ENCODE measurements at regions not wholly inside any gene's neighbourhood (a gene's known extent, or its start where the extent isn't known, plus 50 kb on each side); places are given as distances from the start of the nearest gene placed in this dataset.

- no peak overlapping the region for H2AFZ ChIP-seq (ENCODE audit: low read length)
- no peaks in the 10 kb centered on the region for H3K9me2 ChIP-seq (replicated peaks; ENCODE audit: low read depth, low read length)
- no peaks in the 10 kb centered on the region for H3K36me3 ChIP-seq (ENCODE audit: insufficient read depth, low read length)
- peaks cover 12% of the 10 kb centered on the region for H3K4me1 ChIP-seq (ENCODE audit: insufficient read depth, low read length, poor library complexity, severe bottlenecking)
- no peaks in the 10 kb centered on the region for H3K27me3 ChIP-seq (ENCODE audit: insufficient read depth, low read length, poor library complexity, severe bottlenecking)
- H3K4me2 ChIP-seq (ENCODE audit: low read depth, low read length, poor library complexity, severe bottlenecking): no peak overlapping the region
- no peaks in the 10 kb centered on the region for H3K79me2 ChIP-seq (ENCODE audit: insufficient read depth, low read length)
- H3K9ac ChIP-seq (ENCODE audit: low read depth, low read length, poor library complexity, severe bottlenecking): no peak overlapping the region
- no peak overlapping the region for H3K4me3 ChIP-seq (ENCODE audit: low read length, poor library complexity, severe bottlenecking)
- H3K9me3 ChIP-seq (ENCODE audit: insufficient read depth, low read depth, low read length): no peaks in the 10 kb centered on the region
- H3F3A ChIP-seq (ENCODE audit: low read depth): no peaks in the 10 kb centered on the region
- TF ChIP-seq CTCF (conservative IDR thresholded peaks at IDR 0.05; ENCODE audit: low read length): no peak
- TF ChIP-seq EZH2phosphoT487 (IDR thresholded peaks at IDR 0.05; ENCODE audit: borderline replicate concordance): no peak
- H4K20me1 ChIP-seq (ENCODE audit: insufficient read depth, low read length, poor library complexity, severe bottlenecking): no peaks in the 10 kb centered on the region
These were observed 222.8 kb upstream of the TOPAZ1 start for GRCh38 chr3:44018926-44019325.

DNA sequence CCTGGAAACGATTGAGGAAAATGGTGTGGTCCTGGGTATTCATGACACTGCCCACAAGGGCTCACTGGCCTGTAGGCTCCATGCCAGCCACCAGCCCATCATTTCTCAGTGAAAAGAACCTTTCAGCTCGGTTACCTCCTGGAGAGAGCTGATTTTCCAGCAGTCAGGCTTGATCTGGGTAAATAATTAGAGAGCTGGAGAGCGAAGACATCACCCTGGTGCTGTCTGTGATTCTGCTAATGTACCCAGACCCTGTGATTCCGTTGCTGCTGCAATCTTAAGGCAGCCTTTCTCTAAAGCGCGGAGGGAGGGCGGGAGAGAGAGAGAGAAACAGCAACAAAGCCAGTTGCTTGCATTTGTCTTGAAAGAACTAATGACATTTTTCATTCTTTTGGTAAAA is 221.9 kb upstream of the TOPAZ1 start:
- no peaks in the 10 kb centered on the region for H3K79me2 ChIP-seq (ENCODE audit: insufficient read depth, low read length)
- H3K27me3 ChIP-seq (ENCODE audit: insufficient read depth, low read length, poor library complexity, severe bottlenecking): no peaks in the 10 kb centered on the region
- H3K36me3 ChIP-seq (ENCODE audit: insufficient read depth, low read length): no peaks in the 10 kb centered on the region
- no peak overlapping the region for H3K4me3 ChIP-seq (ENCODE audit: low read length, poor library complexity, severe bottlenecking)
- H4K20me1 ChIP-seq (ENCODE audit: insufficient read depth, low read length, poor library complexity, severe bottlenecking): no peaks in the 10 kb centered on the region
- H3K9me3 ChIP-seq (ENCODE audit: insufficient read depth, low read depth, low read length): no peaks in the 10 kb centered on the region
- peaks cover 11% of the 10 kb centered on the region for H3K4me1 ChIP-seq (ENCODE audit: insufficient read depth, low read length, poor library complexity, severe bottlenecking)
- H2AFZ ChIP-seq (ENCODE audit: low read length): no peak overlapping the region
- TF ChIP-seq EZH2phosphoT487 (IDR thresholded peaks at IDR 0.05; ENCODE audit: borderline replicate concordance): no peak
- TF ChIP-seq CTCF (conservative IDR thresholded peaks at IDR 0.05; ENCODE audit: low read length): no peak
- H3K4me2 ChIP-seq (ENCODE audit: low read depth, low read length, poor library complexity, severe bottlenecking): no peak overlapping the region
- no peaks in the 10 kb centered on the region for H3F3A ChIP-seq (ENCODE audit: low read depth)
- no peaks in the 10 kb centered on the region for H3K9me2 ChIP-seq (replicated peaks; ENCODE audit: low read depth, low read length)
- H3K9ac ChIP-seq (ENCODE audit: low read depth, low read length, poor library complexity, severe bottlenecking): no peak overlapping the region

GRCh38 chr3:44020143-44020542 is 221.5 kb upstream of the TOPAZ1 start:
- H3K4me2 ChIP-seq (ENCODE audit: low read depth, low read length, poor library complexity, severe bottlenecking): no peak overlapping the region
- no peak for TF ChIP-seq CTCF (conservative IDR thresholded peaks at IDR 0.05; ENCODE audit: low read length)
- no peak for TF ChIP-seq EZH2phosphoT487 (IDR thresholded peaks at IDR 0.05; ENCODE audit: borderline replicate concordance)
- H3K9me2 ChIP-seq (replicated peaks; ENCODE audit: low read depth, low read length): no peaks in the 10 kb centered on the region
- no peak overlapping the region for H3K9ac ChIP-seq (ENCODE audit: low read depth, low read length, poor library complexity, severe bottlenecking)
- H2AFZ ChIP-seq (ENCODE audit: low read length): no peak overlapping the region
- H3K36me3 ChIP-seq (ENCODE audit: insufficient read depth, low read length): no peaks in the 10 kb centered on the region
- no peaks in the 10 kb centered on the region for H3F3A ChIP-seq (ENCODE audit: low read depth)
- H4K20me1 ChIP-seq (ENCODE audit: insufficient read depth, low read length, poor library complexity, severe bottlenecking): no peaks in the 10 kb centered on the region
- H3K9me3 ChIP-seq (ENCODE audit: insufficient read depth, low read depth, low read length): no peaks in the 10 kb centered on the region
- no peak overlapping the region for H3K4me3 ChIP-seq (ENCODE audit: low read length, poor library complexity, severe bottlenecking)
- no peaks in the 10 kb centered on the region for H3K79me2 ChIP-seq (ENCODE audit: insufficient read depth, low read length)
- no peaks in the 10 kb centered on the region for H3K27me3 ChIP-seq (ENCODE audit: insufficient read depth, low read length, poor library complexity, severe bottlenecking)
- peaks cover 11% of the 10 kb centered on the region for H3K4me1 ChIP-seq (ENCODE audit: insufficient read depth, low read length, poor library complexity, severe bottlenecking)

Data from Loucy (cell line).